Activated CD8-positive, alpha-beta memory T cell treated with anti-CD3 and anti-CD28 coated beads, Interleukin-2, amount 50 U/mL, for 48 hours (primary cell): ENCODE measurements at regions not wholly inside any gene's neighbourhood (a gene's known extent, or its start where the extent isn't known, plus 50 kb on each side); places are given as distances from the start of the nearest gene placed in this dataset.
"Not testable (repeated sequence)": the region's sequence is repeated elsewhere in the genome, so short reads cannot be mapped to it uniquely, and the experiment has no call there.

Source experiments
- DNase-seq: peaks from one replicate; pipeline ENCODE4 v3.0.0-alpha.2; 2020

DNA sequence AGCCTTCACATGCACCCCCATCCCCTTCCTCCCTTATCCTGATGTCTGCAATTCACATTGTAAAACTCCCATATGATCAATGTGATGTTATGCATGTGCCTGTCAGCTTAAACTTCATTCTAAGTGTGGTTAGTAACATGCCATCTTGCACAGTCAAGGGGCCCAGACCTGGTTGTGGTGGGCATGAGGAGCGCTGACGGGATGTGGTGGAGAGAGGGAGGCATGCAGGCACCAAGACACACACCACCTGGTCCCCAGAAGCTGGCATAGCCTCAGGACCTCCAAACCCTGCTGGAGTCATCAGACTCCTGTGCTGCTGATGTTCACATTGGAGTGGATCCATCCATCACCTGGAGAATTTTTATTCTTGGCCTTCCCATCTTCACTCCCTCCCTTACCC lies 90.5 kb upstream of the ABCC4 start:
- DNase-seq, result no peak

DNA sequence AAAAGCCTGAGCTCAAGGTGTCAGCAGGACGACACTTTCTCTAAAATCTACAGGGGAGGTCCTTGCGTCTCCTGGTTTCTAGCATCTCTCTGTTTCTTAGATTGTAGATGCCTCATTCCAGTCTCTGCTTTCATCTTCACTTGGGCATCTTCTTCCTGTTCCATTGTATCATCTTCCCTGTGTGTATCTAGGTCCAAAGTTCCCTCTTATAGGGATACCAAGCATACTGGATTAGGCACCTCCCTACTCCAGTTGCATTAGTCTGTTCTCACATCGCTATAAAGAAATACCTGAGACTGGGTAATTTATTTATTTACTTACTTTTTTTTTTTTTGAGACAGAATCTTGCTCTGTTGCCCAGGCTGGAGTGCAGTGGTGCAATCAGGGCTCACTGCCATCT lies 91.3 kb upstream of the ABCC4 start:
- DNase-seq, result no peak

DNA sequence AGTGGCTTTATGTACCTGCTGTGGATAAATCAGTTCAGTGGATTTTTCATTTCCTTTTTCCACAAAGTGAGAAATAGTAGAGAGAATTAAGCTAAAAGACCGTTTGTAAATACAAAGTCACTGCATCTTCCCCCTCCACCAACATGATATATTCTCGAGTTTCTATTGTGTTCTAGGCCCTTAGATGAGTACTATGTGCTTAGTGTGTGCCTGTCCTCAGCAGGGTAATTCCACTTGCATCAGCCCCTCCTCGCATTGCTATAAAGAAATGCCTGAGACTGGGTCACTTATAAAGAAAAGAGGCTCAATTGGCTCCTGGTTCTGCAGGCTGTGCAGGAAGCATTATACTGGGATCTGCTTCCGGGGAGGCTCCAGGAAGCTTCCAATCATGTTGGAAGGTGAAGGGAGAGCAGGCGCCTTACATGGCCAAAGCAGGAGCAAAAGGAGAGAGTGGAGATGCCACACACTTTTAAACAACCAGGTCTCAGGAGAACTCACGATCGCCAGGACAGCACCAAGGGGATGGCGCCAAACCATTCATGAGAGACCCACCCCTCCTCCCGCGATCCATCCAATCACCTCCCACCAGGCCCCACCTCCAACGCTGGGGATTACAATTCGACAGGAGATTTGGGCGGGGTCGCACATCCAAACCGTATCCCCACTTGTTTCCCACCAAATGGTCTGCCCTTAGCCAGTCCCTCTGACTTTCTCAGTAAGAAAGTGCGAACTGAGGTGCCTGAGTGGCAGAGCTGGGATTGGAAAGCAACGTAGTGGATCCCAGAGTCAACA lies 102.3 kb upstream of the ABCC4 start:
- no peak for DNase-seq

DNA sequence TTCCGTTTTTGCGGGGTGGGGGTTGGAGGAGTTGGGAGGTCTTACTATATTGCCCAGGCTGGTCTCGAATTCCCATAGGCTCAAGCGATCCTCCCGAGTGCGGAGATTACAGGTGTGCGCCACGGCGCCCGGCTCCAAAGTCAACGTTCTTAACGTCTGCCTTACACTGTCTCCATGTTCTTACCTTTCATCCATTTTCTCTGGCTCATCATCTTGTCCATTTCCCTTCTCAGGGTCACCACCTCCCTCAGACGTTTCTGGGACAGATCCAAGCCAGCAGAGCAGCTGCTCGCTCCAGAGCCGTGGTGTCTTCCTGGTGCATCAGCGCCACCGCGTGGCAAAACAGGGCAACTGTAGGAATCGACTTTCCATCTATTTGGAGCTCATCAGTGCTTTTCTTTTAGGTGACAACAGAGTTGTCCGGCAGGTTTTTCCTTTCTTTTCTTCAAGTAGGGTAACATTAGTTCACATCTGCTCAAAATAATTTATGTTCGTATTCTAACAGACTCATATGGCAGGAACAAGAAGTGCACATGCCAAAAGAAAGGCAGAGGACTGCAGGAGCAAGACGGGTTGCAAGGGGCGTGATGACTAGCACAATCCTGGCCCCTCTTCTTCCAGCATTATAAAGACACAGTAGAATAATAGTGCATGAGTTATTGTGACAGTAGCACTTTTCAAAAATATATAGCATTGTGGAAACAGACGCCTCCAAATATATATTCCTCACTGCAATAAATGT lies 103.1 kb upstream of the ABCC4 start:
- peak; percentile 88 for DNase-seq

DNA sequence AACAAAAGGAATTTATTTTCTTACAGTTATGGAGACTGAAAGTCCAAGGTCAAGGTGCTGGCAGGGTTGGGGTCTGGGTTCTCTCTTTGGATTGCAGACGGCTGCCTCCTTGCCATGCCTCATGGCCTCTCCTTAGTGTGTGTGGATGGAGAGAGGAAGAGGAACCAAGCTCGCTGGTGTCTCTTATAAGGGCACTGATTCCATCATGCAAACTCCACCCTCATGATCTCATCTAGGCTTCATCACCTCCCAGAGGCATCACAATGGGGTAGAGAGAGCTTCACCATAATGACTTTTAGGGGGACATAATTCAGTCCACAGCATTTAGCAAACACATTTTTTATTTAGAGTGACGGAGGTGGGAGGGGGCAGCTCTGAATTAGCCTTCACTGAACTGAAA lies 104.9 kb upstream of the ABCC4 start:
- no peak for DNase-seq

DNA sequence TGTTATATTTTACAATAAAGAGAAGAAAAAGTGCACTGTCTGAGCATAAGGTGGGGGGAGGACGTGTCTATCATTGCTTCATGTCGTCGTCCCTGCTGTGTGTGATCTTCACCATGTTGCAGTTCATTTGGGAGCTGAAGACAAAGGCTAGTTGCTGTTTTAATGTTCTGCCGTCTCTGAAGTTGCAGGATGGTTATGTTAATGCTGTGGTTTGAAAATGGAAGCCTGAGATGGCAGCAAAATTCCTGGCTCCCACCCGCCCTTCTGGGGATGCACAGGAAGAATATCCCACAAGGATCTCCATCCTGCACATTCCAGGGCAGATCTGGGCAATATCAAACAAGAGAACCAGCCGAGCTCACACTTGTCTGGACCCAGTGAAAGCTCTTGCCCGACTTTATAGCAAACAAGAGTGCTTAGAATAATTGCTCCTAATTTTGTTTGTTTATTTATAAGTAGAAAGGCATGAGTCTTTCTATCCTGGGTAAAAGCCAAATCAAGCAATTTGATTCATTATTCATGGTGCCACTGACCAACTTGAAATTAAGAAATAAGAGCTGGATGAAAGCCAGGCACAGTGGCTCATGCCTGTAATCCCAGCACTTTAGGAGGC lies 110.3 kb upstream of the ABCC4 start:
- DNase-seq, result no peak

DNA sequence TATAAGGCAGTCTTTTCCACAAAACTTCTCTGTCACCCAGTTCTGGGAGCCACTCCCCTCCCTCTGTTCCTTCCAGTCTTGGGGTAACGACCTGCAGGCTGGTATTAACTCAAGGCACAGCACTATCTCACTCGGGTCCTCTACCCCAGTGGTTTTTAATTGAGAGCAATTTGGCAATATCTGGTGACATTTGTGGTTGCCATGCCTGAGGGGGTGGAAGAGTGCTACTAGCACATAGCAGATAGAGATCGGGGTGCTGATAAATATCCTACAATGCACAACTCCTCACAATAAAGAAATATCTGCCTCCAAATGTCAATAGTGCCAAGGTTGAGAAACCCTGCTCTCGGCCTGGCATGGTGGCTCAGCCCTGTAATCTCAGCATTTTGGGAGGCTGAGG lies 117.7 kb upstream of the ABCC4 start:
- DNase-seq, result no peak

DNA sequence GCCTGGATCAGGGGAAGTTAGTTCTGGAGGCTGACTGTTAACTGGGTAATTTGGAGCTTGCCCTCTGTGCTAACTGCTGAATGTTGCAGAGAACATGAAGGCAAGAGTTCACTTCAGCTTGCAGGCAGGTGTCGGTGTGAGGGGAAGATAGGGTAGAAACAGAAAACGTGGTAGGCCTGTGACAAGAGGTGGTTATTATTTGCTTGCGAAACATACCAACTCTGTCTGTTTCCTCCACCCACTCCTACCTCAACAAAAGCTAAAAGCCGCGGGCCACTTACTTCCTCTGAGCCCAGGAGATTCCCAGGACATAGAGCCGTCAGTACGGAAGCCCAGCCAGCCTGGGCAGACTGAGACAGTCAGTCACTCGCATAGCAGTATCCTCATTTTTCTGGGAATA lies 119.2 kb upstream of the ABCC4 start:
- DNase-seq, result no peak

DNA sequence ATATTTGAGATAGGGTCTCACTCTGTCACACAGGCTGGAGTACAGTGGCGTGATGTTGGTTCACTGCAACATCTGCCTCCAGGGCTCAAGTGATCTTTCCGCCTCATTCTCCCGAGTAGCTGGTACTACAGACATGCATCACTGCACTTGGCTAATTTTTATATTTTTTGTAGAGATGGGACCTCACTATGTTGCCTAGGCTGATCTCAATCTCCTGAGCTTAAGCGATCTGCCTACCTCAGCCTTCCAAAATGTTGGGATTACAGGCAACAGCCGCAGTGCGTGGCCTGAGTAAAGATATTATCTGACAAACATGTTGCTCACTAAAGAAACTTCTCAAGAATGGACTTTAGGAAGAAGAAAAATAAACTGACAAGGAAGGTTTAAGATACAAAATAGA lies 125.4 kb upstream of the ABCC4 start:
- no peak for DNase-seq

DNA sequence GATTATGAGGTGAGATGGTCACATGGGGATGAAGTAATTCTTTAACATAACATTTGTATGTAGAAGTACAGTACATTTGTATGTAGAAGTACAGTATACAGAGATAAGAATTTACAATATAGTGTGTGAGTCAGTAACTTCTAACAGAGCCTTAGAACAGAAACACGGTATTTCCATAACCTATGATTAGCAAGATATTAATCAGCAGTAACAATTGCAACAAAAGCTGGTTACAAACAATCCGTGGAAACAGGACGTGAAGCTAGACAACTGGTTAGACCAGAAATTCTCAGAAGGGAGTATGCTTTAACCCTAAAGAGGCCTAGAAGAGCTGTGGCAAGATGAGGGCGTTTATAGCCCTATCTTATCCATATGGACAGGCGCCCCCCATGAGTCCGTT lies 122.0 kb upstream of the CLDN10 start:
- not testable (repeated sequence) for DNase-seq

DNA sequence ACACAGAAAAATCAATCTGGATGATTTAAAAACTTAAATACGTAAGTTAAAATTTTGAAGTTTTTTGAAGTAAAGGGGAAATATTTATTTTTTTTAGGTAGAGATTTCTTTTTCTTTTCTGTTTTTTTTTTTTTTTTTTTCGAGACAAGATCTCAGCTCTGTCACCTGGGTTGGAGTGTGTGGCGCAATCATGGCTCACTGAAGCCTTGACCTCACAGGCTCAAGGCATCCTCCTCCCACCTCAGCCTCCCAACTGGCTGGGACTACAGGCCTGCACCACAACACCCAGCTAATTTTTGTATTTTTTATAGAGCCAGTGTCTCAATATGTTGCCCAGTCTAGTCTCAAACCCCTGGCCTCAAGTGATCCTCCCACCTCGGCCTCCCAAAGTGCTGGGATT lies 120.4 kb upstream of the CLDN10 start:
- no peak for DNase-seq

DNA sequence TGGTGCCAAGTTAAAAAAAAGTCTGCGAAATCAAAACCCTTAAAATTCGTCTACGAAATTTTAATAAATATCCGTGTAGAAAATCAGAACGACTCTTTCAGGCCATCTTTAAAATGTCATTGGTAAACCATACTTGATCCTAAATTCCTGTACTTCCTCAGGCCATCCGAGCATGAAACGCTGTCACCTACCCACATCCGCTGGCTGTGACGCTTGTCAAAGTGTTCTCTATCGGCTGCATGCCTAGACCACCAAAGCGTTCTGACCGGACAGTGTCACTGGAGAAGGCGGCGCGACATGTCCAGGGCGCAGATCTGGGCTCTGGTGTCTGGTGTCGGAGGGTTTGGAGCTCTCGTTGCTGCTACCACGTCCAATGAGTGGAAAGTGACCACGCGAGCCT lies 119.0 kb upstream of the CLDN10 start:
- no peak for DNase-seq

DNA sequence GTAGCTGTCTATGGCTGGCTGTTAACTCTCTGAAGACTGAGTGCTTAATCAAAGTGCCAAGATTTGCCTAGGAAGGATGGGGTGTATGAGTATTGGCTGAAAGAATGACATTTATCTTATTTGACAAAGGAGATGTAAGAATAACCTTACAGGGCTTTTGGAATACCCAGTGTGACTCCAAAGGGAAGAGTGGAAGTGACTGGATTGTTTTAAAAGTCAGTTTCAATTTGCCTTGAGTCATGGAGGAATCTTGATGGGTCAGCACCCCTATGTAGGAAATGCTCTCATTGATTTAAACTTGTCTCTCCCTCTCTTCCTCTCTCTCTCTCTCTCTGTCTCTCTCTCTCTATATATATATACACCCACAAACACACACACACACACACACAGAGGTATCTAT lies 118.4 kb upstream of the CLDN10 start:
- no peak for DNase-seq

DNA sequence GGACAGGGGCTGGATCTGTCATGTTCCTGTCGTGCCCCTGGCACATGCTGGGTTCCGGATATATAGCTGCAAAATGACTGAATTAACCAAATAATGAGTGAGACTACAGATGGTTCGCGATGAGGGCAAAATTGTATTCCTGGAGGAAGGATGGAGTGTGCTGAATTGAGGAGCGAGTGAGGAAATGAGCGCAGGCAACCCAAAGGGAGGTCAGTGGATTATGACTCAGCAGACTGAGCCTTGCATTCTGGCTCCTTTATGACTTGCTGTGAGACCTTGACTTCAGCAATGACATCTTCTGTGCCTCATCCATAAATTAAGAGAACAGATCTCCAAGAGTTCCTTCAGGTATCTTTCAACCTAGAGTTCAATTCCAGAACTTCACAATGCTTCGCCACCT lies 115.0 kb upstream of the CLDN10 start:
- no peak for DNase-seq

DNA sequence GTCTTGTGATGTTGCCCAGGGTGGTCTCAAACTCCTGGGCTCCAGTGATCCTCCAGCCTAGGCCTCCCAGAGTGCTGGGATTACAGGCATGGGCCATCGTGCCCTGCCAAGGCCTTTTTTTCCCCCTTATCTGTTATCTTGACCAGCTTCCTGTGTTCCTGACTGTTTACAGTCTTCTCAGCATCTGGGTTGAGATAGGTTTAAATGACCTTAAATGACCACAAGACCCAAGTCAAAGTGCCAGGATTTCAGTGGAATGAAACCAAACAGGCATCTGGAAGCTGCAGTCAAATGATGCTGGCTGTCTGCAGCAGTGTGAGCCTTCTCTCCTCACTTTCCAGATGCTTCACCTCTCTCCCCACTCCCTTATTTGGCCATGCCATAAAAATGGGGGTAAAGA lies 114.2 kb upstream of the CLDN10 start:
- DNase-seq, result no peak

DNA sequence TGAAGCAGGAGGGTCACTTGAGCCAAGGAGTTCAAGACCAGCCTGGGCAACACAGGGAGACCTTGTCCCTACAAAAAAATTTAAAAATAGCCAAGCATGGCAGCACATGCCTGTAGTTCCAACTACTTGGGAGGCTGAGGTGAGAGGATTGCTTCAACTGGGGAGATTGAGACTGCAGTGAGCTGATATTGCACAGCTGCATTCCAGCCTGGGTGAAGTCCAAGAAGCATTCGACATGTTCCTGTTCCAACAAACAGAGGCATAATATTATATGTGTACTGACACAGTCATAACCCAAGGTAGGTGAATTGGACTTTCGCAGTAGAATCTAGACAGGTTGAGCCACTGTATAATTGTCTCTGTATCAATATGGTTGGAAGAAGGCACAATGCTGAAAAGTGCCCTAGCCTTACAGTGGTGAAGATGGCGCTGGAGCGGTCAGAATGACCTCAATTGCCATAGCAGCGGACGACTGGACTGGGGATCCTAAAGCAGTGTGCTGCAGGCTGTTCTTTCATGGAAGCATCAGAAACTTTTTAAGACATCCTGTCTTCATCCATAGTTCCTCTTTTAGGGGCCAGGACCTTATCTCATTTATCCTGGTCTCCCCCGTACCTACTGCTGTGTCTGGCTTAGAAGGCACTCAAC lies 112.0 kb upstream of the CLDN10 start:
- DNase-seq, result no peak

DNA sequence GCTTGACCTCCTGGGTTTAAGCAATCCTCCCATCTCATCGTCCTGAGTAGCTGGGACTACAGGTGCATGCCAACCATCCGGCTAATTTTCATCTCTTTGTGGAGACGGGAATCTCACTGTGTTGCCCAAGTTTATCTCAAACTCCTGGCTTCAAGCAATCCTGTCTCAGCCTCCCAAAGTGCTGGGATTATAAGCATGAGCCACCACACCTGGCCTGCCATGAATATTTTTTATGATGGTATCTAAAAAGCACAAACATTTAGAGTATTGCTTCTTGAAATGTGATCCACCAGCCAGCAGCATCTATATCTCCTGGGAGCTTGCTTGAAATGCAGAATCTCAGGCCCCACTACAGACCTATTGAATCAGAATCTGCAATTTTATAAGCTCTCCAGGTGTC lies 111.2 kb upstream of the CLDN10 start:
- DNase-seq, result no peak

DNA sequence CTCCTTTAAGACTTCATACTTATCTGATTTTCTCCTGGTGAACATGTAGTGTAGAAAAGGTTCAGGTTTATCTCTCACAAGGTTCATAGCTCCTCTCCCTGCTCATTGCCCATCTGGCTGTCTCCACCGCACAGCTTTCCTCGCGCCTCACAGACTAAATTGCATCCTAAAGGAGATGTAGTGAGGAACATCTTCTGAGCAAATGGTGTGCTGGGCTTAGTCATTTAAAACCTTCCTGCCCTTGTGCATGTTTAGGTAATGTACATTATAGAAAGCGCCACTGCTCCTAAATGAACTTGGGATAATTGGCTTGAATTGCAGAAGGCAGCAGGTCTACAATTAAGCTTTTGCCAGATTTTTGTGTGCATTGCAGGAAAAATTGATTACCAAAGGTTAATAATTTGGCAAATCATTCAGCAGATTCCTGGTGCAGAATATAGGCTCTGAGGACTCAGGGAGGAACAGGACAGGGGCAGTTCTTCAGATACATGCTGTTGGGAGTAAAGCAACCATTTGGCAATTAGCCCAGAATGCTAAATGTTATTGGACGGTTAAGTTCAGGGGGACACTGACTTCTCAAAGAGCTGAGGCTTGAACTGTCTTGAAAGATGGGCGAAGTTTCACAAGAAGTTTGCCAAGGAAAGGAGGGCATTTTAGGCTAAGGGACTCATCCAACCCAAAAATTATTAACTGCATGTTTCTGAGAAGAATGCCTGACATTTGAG lies 108.4 kb upstream of the CLDN10 start:
- no peak for DNase-seq

DNA sequence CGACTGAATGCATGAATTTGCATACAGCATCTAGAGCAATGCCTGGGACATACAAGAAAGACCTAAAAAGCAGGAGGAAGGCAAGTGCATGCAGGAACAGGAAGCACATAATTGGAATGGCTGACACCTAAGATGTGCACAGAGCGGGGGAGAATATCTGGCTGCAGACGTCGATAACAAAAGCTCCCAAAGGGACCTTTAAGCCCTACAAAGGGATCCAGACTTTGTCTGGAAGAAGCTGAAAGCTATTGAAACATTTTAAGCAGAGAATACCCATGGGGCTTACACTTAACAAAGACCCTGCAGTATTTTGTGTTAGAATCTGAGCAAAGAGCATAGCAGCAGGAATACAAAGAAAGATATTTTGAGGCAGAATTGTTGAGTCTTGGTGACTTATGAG lies 107.4 kb upstream of the CLDN10 start:
- DNase-seq, result no peak

DNA sequence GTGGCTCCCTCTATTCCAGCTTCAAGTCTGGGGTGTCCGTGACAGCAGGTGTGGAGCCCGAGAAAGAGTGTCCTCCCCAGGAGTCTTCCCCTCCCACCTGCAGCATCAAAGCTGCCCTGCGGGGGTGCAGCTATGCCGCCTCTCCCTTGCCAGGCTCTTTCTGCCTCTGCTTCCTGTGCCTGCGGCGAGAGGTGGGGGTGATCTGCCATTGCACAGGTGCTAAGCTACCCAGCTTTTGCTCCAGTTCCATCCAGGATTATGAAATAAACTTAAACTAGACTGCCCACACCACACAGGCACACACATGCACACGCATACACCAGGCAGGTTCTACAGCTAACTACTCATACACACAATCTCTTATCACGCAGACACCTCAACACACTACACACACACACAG lies 104.7 kb upstream of the CLDN10 start:
- DNase-seq, result no peak

DNA sequence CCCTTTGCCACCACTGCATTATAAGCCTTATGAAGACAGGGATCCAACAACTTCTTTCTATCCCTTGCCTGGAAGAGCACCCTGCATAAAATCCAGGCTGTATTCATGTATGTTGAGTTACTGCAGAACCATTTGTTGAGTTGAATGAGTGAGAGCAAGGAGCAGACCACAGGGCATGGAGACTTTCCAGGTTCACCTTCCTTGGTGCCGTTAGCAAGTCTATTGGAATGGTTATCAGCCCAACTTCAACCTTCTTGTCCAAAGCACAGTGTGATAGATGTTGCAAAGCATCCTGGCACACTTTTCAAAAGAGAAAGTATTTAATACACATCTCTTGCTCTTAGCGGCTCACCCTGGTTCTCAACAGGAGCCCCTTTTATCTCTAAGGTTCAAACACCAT lies 100.9 kb upstream of the CLDN10 start:
- DNase-seq, result no peak

DNA sequence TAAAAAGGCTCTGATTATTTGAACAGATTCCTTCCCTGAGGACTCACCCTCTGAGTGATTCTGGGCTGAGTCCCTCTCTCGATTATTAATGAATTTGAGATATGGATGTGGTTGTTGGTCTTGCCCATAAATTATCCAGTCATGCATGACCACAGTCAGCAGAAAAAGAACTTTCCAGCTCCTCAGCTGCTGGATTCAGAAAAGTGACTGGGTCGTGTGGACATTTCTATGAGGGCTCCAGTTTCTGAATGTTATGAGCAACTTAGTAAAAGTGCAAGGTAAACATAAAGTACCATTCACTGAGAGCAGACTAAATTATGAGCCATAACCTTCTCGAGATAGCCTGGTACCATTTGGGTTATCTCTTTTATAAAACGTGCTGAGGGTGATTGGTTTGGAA lies 100.1 kb upstream of the CLDN10 start:
- no peak for DNase-seq

DNA sequence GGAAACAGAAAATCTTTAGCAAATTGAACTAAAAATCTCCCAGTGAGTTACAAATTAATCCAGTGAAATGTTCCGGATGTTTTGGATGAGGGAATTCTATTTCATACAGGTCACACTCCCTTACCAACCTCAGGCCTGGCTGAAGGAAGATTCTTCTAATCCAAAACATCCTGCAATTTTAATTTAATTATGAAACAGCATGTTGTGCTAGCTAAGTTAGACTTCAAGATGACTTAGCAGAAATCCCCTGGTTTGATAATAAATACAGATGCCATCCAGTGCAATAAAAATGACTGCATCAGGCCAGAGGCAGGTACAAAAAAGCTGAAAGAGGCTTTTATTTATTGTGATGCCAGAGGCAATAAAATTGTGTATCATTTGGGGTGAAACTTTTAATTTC lies 96.7 kb upstream of the CLDN10 start:
- no peak for DNase-seq
